ENCODE measurements at regions not wholly inside any gene's neighbourhood (a gene's known extent, or its start where the extent isn't known, plus 50 kb on each side); places are given as distances from the start of the nearest gene placed in this dataset.

GRCh38 chr15:98169551-98169950 is 209.0 kb downstream of the ARRDC4 start:
- Histone ChIP-seq H3K27me3 (ENCODE audit: control insufficient read depth, insufficient read depth, low read length) (no peaks in the 10 kb centered on the region), H3K4me3 (ENCODE audit: low read depth, low read length) (no peak overlapping the region), H3K36me3 (ENCODE audit: control insufficient read depth, insufficient read depth, low read length) (no peaks in the 10 kb centered on the region)
- TF ChIP-seq, protein P1, sequence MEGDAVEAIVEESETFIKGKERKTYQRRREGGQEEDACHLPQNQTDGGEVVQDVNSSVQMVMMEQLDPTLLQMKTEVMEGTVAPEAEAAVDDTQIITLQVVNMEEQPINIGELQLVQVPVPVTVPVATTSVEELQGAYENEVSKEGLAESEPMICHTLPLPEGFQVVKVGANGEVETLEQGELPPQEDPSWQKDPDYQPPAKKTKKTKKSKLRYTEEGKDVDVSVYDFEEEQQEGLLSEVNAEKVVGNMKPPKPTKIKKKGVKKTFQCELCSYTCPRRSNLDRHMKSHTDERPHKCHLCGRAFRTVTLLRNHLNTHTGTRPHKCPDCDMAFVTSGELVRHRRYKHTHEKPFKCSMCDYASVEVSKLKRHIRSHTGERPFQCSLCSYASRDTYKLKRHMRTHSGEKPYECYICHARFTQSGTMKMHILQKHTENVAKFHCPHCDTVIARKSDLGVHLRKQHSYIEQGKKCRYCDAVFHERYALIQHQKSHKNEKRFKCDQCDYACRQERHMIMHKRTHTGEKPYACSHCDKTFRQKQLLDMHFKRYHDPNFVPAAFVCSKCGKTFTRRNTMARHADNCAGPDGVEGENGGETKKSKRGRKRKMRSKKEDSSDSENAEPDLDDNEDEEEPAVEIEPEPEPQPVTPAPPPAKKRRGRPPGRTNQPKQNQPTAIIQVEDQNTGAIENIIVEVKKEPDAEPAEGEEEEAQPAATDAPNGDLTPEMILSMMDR (IDR thresholded peaks at IDR 0.05; ENCODE audit: insufficient read depth, low read depth, low read length) = no peak
- ChIA-PET POLR2A (interaction anchor here (0.6 kb wide), 1 partner anchor 9 kb away, joined by 3 read pairs; no protein-coding TSS in a partner anchor), CTCF (interaction anchor here (0.6 to 2.2 kb wide), 2 partner anchors 8 to 273 kb away, joined by 3 to 8 read pairs; no protein-coding TSS in a partner anchor)
- DNase-seq (ENCODE audit: low read depth) = no peak

GRCh38 chr15:98174286-98174685 is 213.8 kb downstream of the ARRDC4 start:
- DNase-seq (ENCODE audit: low read depth) = no peak
- Histone ChIP-seq H3K36me3 (ENCODE audit: control insufficient read depth, insufficient read depth, low read length) (no peaks in the 10 kb centered on the region), H3K4me3 (ENCODE audit: low read depth, low read length) (no peak overlapping the region), H3K27me3 (ENCODE audit: control insufficient read depth, insufficient read depth, low read length) (no peaks in the 10 kb centered on the region)
- ChIA-PET POLR2A (no interaction called here), CTCF (interaction anchor here (0.6 to 6.8 kb wide), 7 partner anchors 13 to 286 kb away, joined by 3 to 40 read pairs (median 3); no protein-coding TSS in a partner anchor)
- TF ChIP-seq, protein P1 (IDR thresholded peaks at IDR 0.05; ENCODE audit: insufficient read depth, low read depth, low read length) = peak; percentile 12; the same call in 1 of the 2 replicates

GRCh38 chr15:98174841-98175240 is 214.3 kb downstream of the ARRDC4 start:
- Histone ChIP-seq H3K4me3 (ENCODE audit: low read depth, low read length) (no peak overlapping the region), H3K36me3 (ENCODE audit: control insufficient read depth, insufficient read depth, low read length) (no peaks in the 10 kb centered on the region), H3K27me3 (ENCODE audit: control insufficient read depth, insufficient read depth, low read length) (no peaks in the 10 kb centered on the region)
- POLR2A ChIA-PET = no interaction called here
- TF ChIP-seq, protein P1 (IDR thresholded peaks at IDR 0.05; ENCODE audit: insufficient read depth, low read depth, low read length) = no peak
- no peak for DNase-seq (ENCODE audit: low read depth)
- CTCF ChIA-PET = interaction anchor here (0.6 to 6.8 kb wide), 5 partner anchors 266 to 286 kb away, joined by 3 to 40 read pairs (median 5); no protein-coding TSS in a partner anchor

GRCh38 chr15:98177966-98178592 is 217.6 kb downstream of the ARRDC4 start:
- TF ChIP-seq, protein P1 (IDR thresholded peaks at IDR 0.05; ENCODE audit: insufficient read depth, low read depth, low read length) = peak; percentile 91
- DNase-seq (ENCODE audit: low read depth) = no peak
- ChIA-PET POLR2A (interaction anchor here (0.5 to 0.8 kb wide), 3 partner anchors 8 to 279 kb away, joined by 3 to 4 read pairs (median 3); no protein-coding TSS in a partner anchor), CTCF (interaction anchor here (0.5 to 3.5 kb wide), 45 partner anchors 8 to 1850 kb away, joined by 3 to 113 read pairs (median 4); no protein-coding TSS in a partner anchor)
- H3K36me3 ChIP-seq (ENCODE audit: control insufficient read depth, insufficient read depth, low read length) = no peaks in the 10 kb centered on the region
- H3K27me3 ChIP-seq (ENCODE audit: control insufficient read depth, insufficient read depth, low read length) = peaks cover 6% of the 10 kb centered on the region; the same call in 1 of the 2 replicates
- H3K4me3 ChIP-seq (ENCODE audit: low read depth, low read length) = no peak overlapping the region

DNA sequence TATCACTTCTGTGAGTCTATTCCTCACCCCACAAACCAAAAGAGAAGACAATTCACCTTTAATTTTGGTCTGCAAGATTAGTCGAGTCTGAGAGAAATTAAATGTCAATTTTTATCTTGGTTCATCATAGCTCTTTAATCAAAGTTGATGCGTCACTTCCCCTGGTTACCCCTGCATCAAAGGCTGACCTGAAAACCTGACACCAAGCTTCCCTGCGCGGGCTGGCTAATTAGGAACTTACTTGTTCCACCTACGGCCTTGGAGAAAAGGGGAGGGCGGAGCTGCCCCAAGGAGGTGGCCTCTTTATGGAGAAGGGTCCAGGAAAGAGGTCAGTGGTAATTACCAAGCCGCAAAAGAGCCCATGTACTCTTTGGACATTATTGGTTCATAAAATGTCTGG is 218.4 kb downstream of the ARRDC4 start:
- CTCF ChIA-PET = interaction anchor here (0.7 to 3.5 kb wide), 19 partner anchors 14 to 1851 kb away, joined by 3 to 113 read pairs (median 5); no protein-coding TSS in a partner anchor
- Histone ChIP-seq H3K27me3 (ENCODE audit: control insufficient read depth, insufficient read depth, low read length) (peaks cover 6% of the 10 kb centered on the region; the same call in 1 of the 2 replicates), H3K4me3 (ENCODE audit: low read depth, low read length) (no peak overlapping the region), H3K36me3 (ENCODE audit: control insufficient read depth, insufficient read depth, low read length) (no peaks in the 10 kb centered on the region)
- POLR2A ChIA-PET = no interaction called here
- no peak for DNase-seq (ENCODE audit: low read depth)
- TF ChIP-seq, protein P1 (IDR thresholded peaks at IDR 0.05; ENCODE audit: insufficient read depth, low read depth, low read length) = no peak
